Caco-2 (cell line): ENCODE measurements at regions not wholly inside any gene's neighbourhood (a gene's known extent, or its start where the extent isn't known, plus 50 kb on each side); places are given as distances from the start of the nearest gene placed in this dataset.
"Not testable (repeated sequence)": the region's sequence is repeated elsewhere in the genome, so short reads cannot be mapped to it uniquely, and the experiment has no call there.

Experiments used
- BruUV-seq: library from RNA; stranded (reverse); fragments of 400-500 nt; replicated peaks from 2 replicates; lab custom pipeline; 2021; lab: Mats Ljungman, UMichigan
- CTCF ChIA-PET: fragments of 300-600 bp; sonication (Branson Sonifier 250); formaldehyde crosslinking; loops from one replicate; lab custom pipeline; 2022; ENCODE audit warnings: antibody characterized with exemption; lab: Charles Lee
- POLR2A ChIA-PET: fragments of 300-600 bp; sonication (Branson Sonifier 250); formaldehyde crosslinking; loops from one replicate; lab custom pipeline; 2022; ENCODE audit warnings: antibody characterized with exemption; lab: Charles Lee
- DNase-seq, 2 experiments: peaks; one replicate each; pipeline versions ENCODE4 v3.0.0 to v3.0.0-alpha.2; 2020 to 2022
- H3K27me3 ChIP-seq: replicated peaks from 2 replicates; pipeline ENCODE4 v1.6.0; 2011; ENCODE audit warnings: low read length; ENCODE audit not compliant: control insufficient read depth, insufficient read depth
- H3K36me3 ChIP-seq: 2 replicates; pipeline ENCODE4 v1.5.1; 2011; ENCODE audit warnings: low read length; ENCODE audit not compliant: control insufficient read depth, insufficient read depth
- H3K4me1 ChIP-seq: fragments of 250-450 bp; sonication (Bioruptor Pico); 2 replicates; pipeline ENCODE4 v1.5.1; 2020; ENCODE audit warnings: mild to moderate bottlenecking
- H3K4me3 ChIP-seq: 2 replicates; pipeline ENCODE4 v1.5.1; 2011; ENCODE audit warnings: low read depth, mild to moderate bottlenecking, control low read depth, low read length
- H3K9me3 ChIP-seq: fragments of 250-450 bp; sonication (Bioruptor Pico); 2 replicates; pipeline ENCODE4 v1.5.1; 2020; ENCODE audit warnings: mild to moderate bottlenecking, moderate library complexity
- H3K27ac Mint-ChIP-seq: one replicate; pipeline ENCODE4 v1.8.0; 2022; ENCODE audit warnings: mixed read lengths; ENCODE audit not compliant: unreplicated experiment
- H3K27me3 Mint-ChIP-seq: one replicate; pipeline ENCODE4 v1.8.0; 2022; ENCODE audit warnings: mixed read lengths; ENCODE audit not compliant: insufficient read depth, unreplicated experiment
- H3K36me3 Mint-ChIP-seq: one replicate; pipeline ENCODE4 v1.8.0; 2022; ENCODE audit warnings: mild to moderate bottlenecking, mixed read lengths; ENCODE audit not compliant: insufficient read depth, unreplicated experiment
- H3K4me1 Mint-ChIP-seq: one replicate; pipeline ENCODE4 v1.8.0; 2022; ENCODE audit warnings: low read depth, mixed read lengths; ENCODE audit not compliant: unreplicated experiment
- H3K4me3 Mint-ChIP-seq: one replicate; pipeline ENCODE4 v1.8.0; 2022; ENCODE audit warnings: mild to moderate bottlenecking, moderate library complexity, mixed read lengths; ENCODE audit not compliant: unreplicated experiment
- H3K9me3 Mint-ChIP-seq: one replicate; pipeline ENCODE4 v1.8.0; 2022; ENCODE audit warnings: mixed read lengths; ENCODE audit not compliant: unreplicated experiment
- CTCF ChIP-seq, 2 experiments: fragments of 200-600 bp in 1 of 2; IDR thresholded peaks; 1 replicate in 1 of 2; 2 replicates in 1 of 2; pipeline versions ENCODE4 v1.5.1 to v1.8.0; 2011 to 2022; ENCODE audit warnings: antibody characterized with exemption in 1 of 2, control low read depth in 1 of 2, inconsistent platforms in 1 of 2, low read depth in 1 of 2, low read length in 1 of 2, mild to moderate bottlenecking in 1 of 2, moderate library complexity in 1 of 2; ENCODE audit not compliant: insufficient read depth in 1 of 2, severe bottlenecking in 1 of 2, unreplicated experiment in 1 of 2
- intact Hi-C: fragments of 100-400 bp; cut with micrococcal nuclease; formaldehyde crosslinking; loops from one replicate; pipeline ENCODE4 v1.10.0; 2022; ENCODE audit not compliant: unreplicated experiment

- H3K9me3 Mint-ChIP-seq, H3K4me3 Mint-ChIP-seq, BruUV-seq, POLR2A ChIA-PET, CTCF ChIA-PET, H3K4me3 ChIP-seq, H3K36me3 Mint-ChIP-seq, H3K36me3 ChIP-seq, DNase-seq, intact Hi-C loops, H3K27me3 ChIP-seq, H3K4me1 Mint-ChIP-seq, H3K4me1 ChIP-seq, H3K9me3 ChIP-seq, H3K27me3 Mint-ChIP-seq, H3K27ac Mint-ChIP-seq: not testable (repeated sequence)
Measured at GRCh38 chr18:15003231-15003630, 255.3 kb downstream of the ANKRD30B start.

- H3K36me3 ChIP-seq, H3K36me3 Mint-ChIP-seq, H3K9me3 ChIP-seq, DNase-seq, intact Hi-C loops, H3K27me3 ChIP-seq, H3K4me1 ChIP-seq, H3K27me3 Mint-ChIP-seq, H3K27ac Mint-ChIP-seq, CTCF ChIA-PET, H3K4me3 ChIP-seq, H3K9me3 Mint-ChIP-seq, BruUV-seq, POLR2A ChIA-PET, H3K4me1 Mint-ChIP-seq, H3K4me3 Mint-ChIP-seq: not testable (repeated sequence)
Measured at GRCh38 chr18:15003636-15004269, 255.8 kb downstream of the ANKRD30B start.

GRCh38 chr18:15004270-15004973 lies 256.4 kb downstream of the ANKRD30B start:
- H3K27me3 Mint-ChIP-seq, intact Hi-C loops, CTCF ChIA-PET, H3K27me3 ChIP-seq, H3K9me3 Mint-ChIP-seq, H3K4me1 Mint-ChIP-seq, BruUV-seq, H3K36me3 Mint-ChIP-seq, POLR2A ChIA-PET, H3K4me1 ChIP-seq, H3K4me3 Mint-ChIP-seq, H3K36me3 ChIP-seq, H3K27ac Mint-ChIP-seq, H3K9me3 ChIP-seq, H3K4me3 ChIP-seq, DNase-seq: not testable (repeated sequence)

- H3K4me1 ChIP-seq = no peaks in the 10 kb centered on the region
- no peaks in the 10 kb centered on the region for H3K9me3 ChIP-seq
- BruUV-seq = no TSS peak
- no peak for DNase-seq
- Mint-ChIP-seq H3K9me3 (no peaks in the 10 kb centered on the region), H3K36me3 (no peaks in the 10 kb centered on the region), H3K4me3 (no peak overlapping the region), H3K4me1 (no peaks in the 10 kb centered on the region), H3K27ac (no peak overlapping the region), H3K27me3 (no peaks in the 10 kb centered on the region)
- ChIA-PET CTCF (no interaction called here), POLR2A (no interaction called here)
- intact Hi-C loops = no loop called here
- H3K4me3 ChIP-seq = no peak overlapping the region
- no peaks in the 10 kb centered on the region for H3K27me3 ChIP-seq
- H3K36me3 ChIP-seq = no peaks in the 10 kb centered on the region
- TF ChIP-seq CTCF (IDR thresholded peaks at IDR 0.05; ENCODE audit: insufficient read depth in 1 of 2, low read depth in 1 of 2, low read length in 1 of 2, severe bottlenecking in 1 of 2, unreplicated experiment in 1 of 2) = no peak
Measured at GRCh38 chr18:15005313-15006130, 257.6 kb downstream of the ANKRD30B start.

GRCh38 chr18:15006616-15007015 lies 258.6 kb downstream of the ANKRD30B start:
- H3K36me3 ChIP-seq, H3K27me3 ChIP-seq, H3K4me1 ChIP-seq, intact Hi-C loops, DNase-seq, H3K27ac Mint-ChIP-seq, BruUV-seq, H3K4me3 ChIP-seq, H3K4me1 Mint-ChIP-seq, H3K27me3 Mint-ChIP-seq, CTCF ChIA-PET, H3K36me3 Mint-ChIP-seq, POLR2A ChIA-PET, H3K9me3 ChIP-seq, H3K9me3 Mint-ChIP-seq, H3K4me3 Mint-ChIP-seq: not testable (repeated sequence)

- BruUV-seq, DNase-seq, H3K4me1 ChIP-seq, H3K9me3 ChIP-seq, H3K4me3 ChIP-seq, intact Hi-C loops, H3K27ac Mint-ChIP-seq, CTCF ChIA-PET, H3K4me3 Mint-ChIP-seq, POLR2A ChIA-PET, H3K27me3 ChIP-seq, H3K36me3 ChIP-seq, H3K9me3 Mint-ChIP-seq, H3K4me1 Mint-ChIP-seq, H3K36me3 Mint-ChIP-seq, H3K27me3 Mint-ChIP-seq: not testable (repeated sequence)
Measured at GRCh38 chr18:15026041-15026440, 278.1 kb downstream of the ANKRD30B start.
